Loucy (cell line): ENCODE measurements at regions not wholly inside any gene's neighbourhood (a gene's known extent, or its start where the extent isn't known, plus 50 kb on each side); places are given as distances from the start of the nearest gene placed in this dataset.

ENCODE experiments used
- H2AFZ ChIP-seq: fragments of 200-600 bp; sonication (generic); 2 replicates; pipeline ENCODE4 v1.6.0; 2016; ENCODE audit warnings: antibody characterized with exemption, mild to moderate bottlenecking, low read length, moderate library complexity
- H3F3A ChIP-seq: fragments of 200-600 bp; 2 replicates; pipeline ENCODE4 v1.6.0; 2016; ENCODE audit warnings: antibody characterized with exemption, low read depth, mild to moderate bottlenecking
- H3K27me3 ChIP-seq: fragments of 200-600 bp; sonication (generic); 2 replicates; pipeline ENCODE4 v1.6.1; 2014; ENCODE audit warnings: low read length, mild to moderate bottlenecking; ENCODE audit not compliant: insufficient read depth, poor library complexity, severe bottlenecking
- H3K36me3 ChIP-seq: fragments of 200-600 bp; sonication (generic); 2 replicates; pipeline ENCODE4 v1.6.1; 2016; ENCODE audit warnings: low read length; ENCODE audit not compliant: insufficient read depth
- H3K4me1 ChIP-seq: fragments of 200-600 bp; sonication (generic); 2 replicates; pipeline ENCODE4 v1.5.1; 2014; ENCODE audit warnings: low read length, mild to moderate bottlenecking; ENCODE audit not compliant: insufficient read depth, poor library complexity, severe bottlenecking
- H3K4me2 ChIP-seq: fragments of 200-600 bp; sonication (generic); 2 replicates; pipeline ENCODE4 v1.6.0; 2014; ENCODE audit warnings: antibody characterized with exemption, low read length, low read depth, mild to moderate bottlenecking; ENCODE audit not compliant: poor library complexity, severe bottlenecking
- H3K4me3 ChIP-seq: fragments of 200-600 bp; sonication (generic); 2 replicates; pipeline ENCODE4 v1.5.1; 2014; ENCODE audit warnings: low read length, mild to moderate bottlenecking, mixed read lengths; ENCODE audit not compliant: poor library complexity, severe bottlenecking
- H3K79me2 ChIP-seq: fragments of 200-600 bp; sonication (generic); 2 replicates; pipeline ENCODE4 v1.6.1; 2014; ENCODE audit warnings: low read length; ENCODE audit not compliant: insufficient read depth
- H3K9ac ChIP-seq: fragments of 200-600 bp; sonication (generic); 2 replicates; pipeline ENCODE4 v1.6.0; 2014; ENCODE audit warnings: mild to moderate bottlenecking, low read depth, low read length, moderate library complexity; ENCODE audit not compliant: poor library complexity, severe bottlenecking
- H3K9me2 ChIP-seq: fragments of 200-600 bp; sonication (generic); replicated peaks from 2 replicates; pipeline ENCODE4 v1.6.1; 2016; ENCODE audit warnings: low read depth, low read length, mixed read lengths
- H3K9me3 ChIP-seq: fragments of 200-600 bp; sonication (generic); 2 replicates; pipeline ENCODE4 v1.6.1; 2014; ENCODE audit warnings: mild to moderate bottlenecking, antibody characterized with exemption, low read length, low read depth; ENCODE audit not compliant: insufficient read depth
- H4K20me1 ChIP-seq: fragments of 200-600 bp; sonication (generic); 2 replicates; pipeline ENCODE4 v1.6.0; 2014; ENCODE audit warnings: antibody characterized with exemption, low read length, mild to moderate bottlenecking; ENCODE audit not compliant: insufficient read depth, poor library complexity, severe bottlenecking
- EZH2phosphoT487 ChIP-seq: fragments of 200-600 bp; IDR thresholded peaks from 2 replicates; pipeline ENCODE4 v1.6.1; 2018; ENCODE audit warnings: antibody characterized with exemption, mild to moderate bottlenecking, moderate library complexity, borderline replicate concordance
- TF ChIP-seq, protein P1 (sequence below): fragments of 200-600 bp; sonication (generic); conservative IDR thresholded peaks from 2 replicates; pipeline ENCODE4 v1.5.1; 2014; ENCODE audit warnings: mild to moderate bottlenecking, antibody characterized with exemption, low read length

DNA sequence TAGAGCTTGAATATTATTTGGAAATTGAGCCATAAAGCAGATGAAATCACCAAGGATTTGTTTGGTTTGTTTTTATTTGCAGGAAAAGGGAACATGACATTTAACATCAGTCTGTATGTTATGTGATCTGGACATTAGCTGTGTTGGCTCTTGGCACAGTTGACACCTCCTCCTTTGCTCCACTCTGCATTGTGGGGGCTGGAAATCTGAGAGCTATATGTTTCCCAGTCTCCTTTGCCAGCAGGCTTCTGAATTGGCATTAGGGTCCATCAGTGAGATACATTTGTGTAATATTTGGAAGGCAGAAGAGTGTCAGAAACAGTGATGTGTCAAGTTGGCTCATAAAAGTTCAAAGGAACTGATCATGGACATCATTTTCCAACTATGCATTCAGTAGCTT is 322.1 kb upstream of the ATP2B1 start:
- H3F3A ChIP-seq = no peaks in the 10 kb centered on the region
- no peak overlapping the region for H3K4me2 ChIP-seq
- peaks cover 10% of the 10 kb centered on the region for H3K4me1 ChIP-seq
- no peaks in the 10 kb centered on the region for H3K9me3 ChIP-seq
- H3K36me3 ChIP-seq = no peaks in the 10 kb centered on the region
- H3K79me2 ChIP-seq = no peaks in the 10 kb centered on the region
- H3K4me3 ChIP-seq = no peak overlapping the region
- H4K20me1 ChIP-seq = no peaks in the 10 kb centered on the region
- H3K9me2 ChIP-seq = no peaks in the 10 kb centered on the region
- H2AFZ ChIP-seq = no peak overlapping the region
- no peak overlapping the region for H3K9ac ChIP-seq
- TF ChIP-seq EZH2phosphoT487 = no peak
- TF ChIP-seq, protein P1, sequence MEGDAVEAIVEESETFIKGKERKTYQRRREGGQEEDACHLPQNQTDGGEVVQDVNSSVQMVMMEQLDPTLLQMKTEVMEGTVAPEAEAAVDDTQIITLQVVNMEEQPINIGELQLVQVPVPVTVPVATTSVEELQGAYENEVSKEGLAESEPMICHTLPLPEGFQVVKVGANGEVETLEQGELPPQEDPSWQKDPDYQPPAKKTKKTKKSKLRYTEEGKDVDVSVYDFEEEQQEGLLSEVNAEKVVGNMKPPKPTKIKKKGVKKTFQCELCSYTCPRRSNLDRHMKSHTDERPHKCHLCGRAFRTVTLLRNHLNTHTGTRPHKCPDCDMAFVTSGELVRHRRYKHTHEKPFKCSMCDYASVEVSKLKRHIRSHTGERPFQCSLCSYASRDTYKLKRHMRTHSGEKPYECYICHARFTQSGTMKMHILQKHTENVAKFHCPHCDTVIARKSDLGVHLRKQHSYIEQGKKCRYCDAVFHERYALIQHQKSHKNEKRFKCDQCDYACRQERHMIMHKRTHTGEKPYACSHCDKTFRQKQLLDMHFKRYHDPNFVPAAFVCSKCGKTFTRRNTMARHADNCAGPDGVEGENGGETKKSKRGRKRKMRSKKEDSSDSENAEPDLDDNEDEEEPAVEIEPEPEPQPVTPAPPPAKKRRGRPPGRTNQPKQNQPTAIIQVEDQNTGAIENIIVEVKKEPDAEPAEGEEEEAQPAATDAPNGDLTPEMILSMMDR = no peak
- H3K27me3 ChIP-seq = no peaks in the 10 kb centered on the region

DNA sequence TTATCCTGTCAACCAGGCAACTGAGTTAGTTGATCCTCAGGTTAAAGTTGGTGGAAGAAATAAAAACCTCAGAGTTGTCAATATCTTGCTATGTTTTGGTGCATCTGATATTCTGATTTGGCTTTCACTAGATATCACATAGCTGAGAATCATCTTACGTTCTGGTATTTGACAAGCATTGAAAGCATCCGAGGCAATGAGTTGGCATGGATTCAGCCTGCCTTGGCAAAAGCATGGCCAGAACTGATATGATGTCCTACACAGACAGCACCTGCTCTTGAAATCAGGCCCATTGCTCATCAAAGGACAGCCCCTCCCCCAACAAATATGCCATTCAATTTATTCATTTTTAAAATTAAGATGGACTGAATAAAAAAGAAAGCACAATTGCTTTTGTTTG is 320.7 kb upstream of the ATP2B1 start:
- Histone ChIP-seq H3K9me3 (no peaks in the 10 kb centered on the region), H4K20me1 (no peaks in the 10 kb centered on the region), H3K9me2 (no peaks in the 10 kb centered on the region), H3K9ac (no peak overlapping the region), H3K4me2 (no peak overlapping the region), H2AFZ (no peak overlapping the region), H3F3A (no peaks in the 10 kb centered on the region), H3K4me1 (peaks cover 10% of the 10 kb centered on the region), H3K36me3 (no peaks in the 10 kb centered on the region), H3K79me2 (no peaks in the 10 kb centered on the region), H3K4me3 (no peak overlapping the region), H3K27me3 (no peaks in the 10 kb centered on the region)
- TF ChIP-seq, protein P1 = no peak
- TF ChIP-seq EZH2phosphoT487 = no peak

DNA sequence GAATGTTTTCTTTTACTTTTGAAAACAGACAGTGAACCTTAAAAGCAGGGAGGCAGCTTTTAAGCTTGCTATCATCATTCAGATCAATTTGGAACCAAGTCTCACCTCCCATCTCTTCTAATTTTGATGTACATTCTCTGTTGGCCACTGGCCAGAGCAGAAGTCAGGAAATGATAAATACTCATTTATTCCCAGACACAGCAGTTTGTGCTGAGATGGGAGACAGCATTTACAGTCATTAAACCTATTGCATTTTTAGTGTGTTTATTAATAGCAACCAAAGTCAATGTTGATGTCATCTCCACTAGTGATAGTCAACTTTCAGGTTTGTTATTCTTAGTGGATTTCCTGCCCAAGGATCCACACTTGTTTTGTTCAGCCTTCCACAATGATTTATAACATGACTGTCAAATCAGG is 320.0 kb upstream of the ATP2B1 start:
- H3K4me3 ChIP-seq = no peak overlapping the region
- no peak overlapping the region for H3K9ac ChIP-seq
- no peak for TF ChIP-seq EZH2phosphoT487
- TF ChIP-seq, protein P1 = no peak
- H3K36me3 ChIP-seq = no peaks in the 10 kb centered on the region
- H3K9me3 ChIP-seq = no peaks in the 10 kb centered on the region
- no peaks in the 10 kb centered on the region for H3K27me3 ChIP-seq
- no peaks in the 10 kb centered on the region for H4K20me1 ChIP-seq
- H3K4me1 ChIP-seq = peaks cover 10% of the 10 kb centered on the region
- H3K9me2 ChIP-seq = no peaks in the 10 kb centered on the region
- H3F3A ChIP-seq = no peaks in the 10 kb centered on the region
- H3K79me2 ChIP-seq = no peaks in the 10 kb centered on the region
- H3K4me2 ChIP-seq = peak overlapping the region; percentile 1
- no peak overlapping the region; the same call in 1 of the 2 replicates for H2AFZ ChIP-seq
